Mucosa of descending colon (tissue), 3 donors: ENCODE measurements at regions not wholly inside any gene's neighbourhood (a gene's known extent, or its start where the extent isn't known, plus 50 kb on each side); places are given as distances from the start of the nearest gene placed in this dataset.
A peak's percentile ranks its signal among the peaks of the same experiment; 100 is the strongest.

ENCODE experiments used
- ATAC-seq: fragments of 200-7000 bp; cut with Tn5 transposase; one replicate; pipeline ENCODE4 v1.9.1; 2020; ENCODE audit warnings: mild to moderate bottlenecking, moderate library complexity
- DNase-seq, 3 donors: peaks; one replicate each; pipeline ENCODE4 v3.0.0-alpha.2; 2020
- H3K36me3 ChIP-seq: fragments of 200-600 bp; one replicate; pipeline ENCODE4 v1.8.0; 2021; ENCODE audit warnings: low read depth, mild to moderate bottlenecking
- H3K4me1 ChIP-seq: fragments of 200-600 bp; one replicate; pipeline ENCODE4 v1.8.0; 2021; ENCODE audit warnings: low read depth, mild to moderate bottlenecking
- H3K4me3 ChIP-seq: fragments of 200-600 bp; one replicate; pipeline ENCODE4 v1.8.0; 2021; ENCODE audit warnings: mild to moderate bottlenecking
- H3K9me3 ChIP-seq: fragments of 200-600 bp; one replicate; pipeline ENCODE4 v1.8.0; 2021; ENCODE audit warnings: mild to moderate bottlenecking
- intact Hi-C, 2 donors: fragments of 100-400 bp; cut with DNase I in 1 of 2; cut with micrococcal nuclease in 1 of 2; formaldehyde crosslinking; loops; one replicate each; pipeline versions ENCODE4 v1.11.0 to v1.11.1; 2022; cut with DNase I, micrococcal nuclease
- TF ChIP-seq, protein P1 (sequence below): fragments of 200-600 bp; IDR thresholded peaks from one replicate; pipeline ENCODE4 v1.8.0; 2022; ENCODE audit warnings: antibody characterized with exemption, mild to moderate bottlenecking
- donor health status: DM: no; HTN: no; CAD: no; lungs with moderate emphysema.
- donor health status: DM: no; HTN: no; CAD: no.
- donor health status: DM: no; HTN: yes; CAD: no.

GRCh38 chr1:223479718-223480425 is 86.7 kb downstream of the CCDC185 start:
- no peaks in the 10 kb centered on the region for H3K9me3 ChIP-seq

DNA sequence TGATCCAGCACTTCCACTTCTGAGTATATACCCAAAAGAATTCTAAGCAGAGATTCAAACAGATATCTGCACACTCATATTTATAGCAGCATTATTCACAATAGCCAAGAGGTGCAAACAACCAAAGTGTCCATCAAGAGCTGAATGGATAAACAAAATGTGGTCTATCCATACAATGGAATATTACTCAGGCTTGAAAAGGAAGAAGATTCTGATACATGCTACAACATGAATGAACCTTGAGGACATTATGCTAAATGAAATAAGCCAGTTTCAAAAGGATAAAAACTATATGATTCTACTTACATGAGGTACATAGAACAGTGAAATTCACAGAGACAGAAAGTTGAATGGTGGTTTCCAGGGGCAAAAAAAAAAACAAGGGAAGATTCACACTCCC is 88.9 kb downstream of the CCDC185 start:
- Histone ChIP-seq H3K36me3 (no peaks in the 10 kb centered on the region), H3K9me3 (no peaks in the 10 kb centered on the region), H3K4me3 (no peak overlapping the region), H3K4me1 (no peaks in the 10 kb centered on the region)
- DNase-seq (no peak), ATAC-seq (no peak)
- intact Hi-C loops: no loop called here
- TF ChIP-seq, protein P1, sequence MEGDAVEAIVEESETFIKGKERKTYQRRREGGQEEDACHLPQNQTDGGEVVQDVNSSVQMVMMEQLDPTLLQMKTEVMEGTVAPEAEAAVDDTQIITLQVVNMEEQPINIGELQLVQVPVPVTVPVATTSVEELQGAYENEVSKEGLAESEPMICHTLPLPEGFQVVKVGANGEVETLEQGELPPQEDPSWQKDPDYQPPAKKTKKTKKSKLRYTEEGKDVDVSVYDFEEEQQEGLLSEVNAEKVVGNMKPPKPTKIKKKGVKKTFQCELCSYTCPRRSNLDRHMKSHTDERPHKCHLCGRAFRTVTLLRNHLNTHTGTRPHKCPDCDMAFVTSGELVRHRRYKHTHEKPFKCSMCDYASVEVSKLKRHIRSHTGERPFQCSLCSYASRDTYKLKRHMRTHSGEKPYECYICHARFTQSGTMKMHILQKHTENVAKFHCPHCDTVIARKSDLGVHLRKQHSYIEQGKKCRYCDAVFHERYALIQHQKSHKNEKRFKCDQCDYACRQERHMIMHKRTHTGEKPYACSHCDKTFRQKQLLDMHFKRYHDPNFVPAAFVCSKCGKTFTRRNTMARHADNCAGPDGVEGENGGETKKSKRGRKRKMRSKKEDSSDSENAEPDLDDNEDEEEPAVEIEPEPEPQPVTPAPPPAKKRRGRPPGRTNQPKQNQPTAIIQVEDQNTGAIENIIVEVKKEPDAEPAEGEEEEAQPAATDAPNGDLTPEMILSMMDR: no peak

More at GRCh38 chr1:223479718-223480425, 86.7 kb downstream of the CCDC185 start:
- intact Hi-C loops: no loop called here
- no peak for DNase-seq
- no peaks in the 10 kb centered on the region for H3K36me3 ChIP-seq
- TF ChIP-seq, protein P1: no peak
- ATAC-seq: peak; percentile 16
- H3K4me1 ChIP-seq: no peaks in the 10 kb centered on the region
- no peak overlapping the region for H3K4me3 ChIP-seq

DNA sequence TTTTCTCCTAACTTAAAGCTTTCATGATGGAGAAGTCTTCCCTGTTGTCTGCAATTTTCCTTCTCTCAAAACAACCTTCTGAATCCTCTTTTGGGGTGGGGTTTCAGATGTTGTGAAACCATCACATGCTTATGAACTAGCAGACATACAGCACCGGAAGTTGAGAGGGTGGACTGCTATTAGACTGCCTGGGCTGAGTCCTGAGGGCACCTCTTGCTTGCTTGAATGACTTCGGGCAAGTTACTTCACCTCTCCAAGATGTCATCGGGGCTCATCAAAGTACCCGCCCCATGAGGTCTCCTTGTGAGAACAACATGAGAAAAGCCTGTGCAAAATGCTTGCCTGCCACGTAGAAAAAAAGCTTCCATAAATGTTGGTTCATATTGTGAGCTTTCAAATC is 89.6 kb downstream of the CCDC185 start:
- no peak for ATAC-seq
- intact Hi-C loops: no loop called here

DNA sequence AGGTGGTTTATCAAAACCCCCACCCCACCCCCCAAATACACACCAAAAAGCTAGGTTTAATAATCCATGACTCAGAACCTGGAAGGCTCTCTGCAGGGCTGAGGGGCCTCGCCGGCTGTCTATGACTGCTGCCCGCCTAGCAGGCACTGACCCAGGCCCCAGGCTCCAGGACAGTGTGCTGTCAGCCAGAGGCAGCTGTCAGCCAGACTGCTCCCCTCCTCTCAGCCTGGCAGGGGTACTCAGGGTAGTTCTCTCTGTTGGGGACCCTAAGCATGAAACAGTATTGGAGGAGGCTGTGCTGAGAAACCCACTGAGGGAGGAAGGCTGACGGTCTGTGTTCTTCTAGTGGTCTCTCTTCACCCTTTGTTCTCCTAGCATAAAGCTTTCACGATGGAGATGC is 90.3 kb downstream of the CCDC185 start:
- Histone ChIP-seq H3K9me3 (no peaks in the 10 kb centered on the region), H3K4me3 (no peak overlapping the region), H3K36me3 (no peaks in the 10 kb centered on the region), H3K4me1 (no peaks in the 10 kb centered on the region)
- no peak for ATAC-seq
- TF ChIP-seq, protein P1: no peak
- intact Hi-C loops: no loop called here
- DNase-seq: no peak

More for the DNA sequence above, 89.6 kb downstream of the CCDC185 start:
- Histone ChIP-seq H3K4me1 (no peaks in the 10 kb centered on the region), H3K9me3 (no peaks in the 10 kb centered on the region), H3K36me3 (no peaks in the 10 kb centered on the region), H3K4me3 (no peak overlapping the region)
- TF ChIP-seq, protein P1: no peak
- DNase-seq: no peak

GRCh38 chr1:223486366-223486765 is 93.2 kb downstream of the CCDC185 start:
- no peak for DNase-seq
- H3K4me1 ChIP-seq: no peaks in the 10 kb centered on the region
- H3K9me3 ChIP-seq: no peaks in the 10 kb centered on the region
- no peaks in the 10 kb centered on the region for H3K36me3 ChIP-seq
- TF ChIP-seq, protein P1: no peak
- H3K4me3 ChIP-seq: no peak overlapping the region
- intact Hi-C loops: no loop called here
- no peak for ATAC-seq
